Activated naive CD8-positive, alpha-beta T cell treated with anti-CD3 and anti-CD28 coated beads, Interleukin-2, amount 50 U/mL, for 24 hours (primary cell): ENCODE measurements at regions not wholly inside any gene's neighbourhood (a gene's known extent, or its start where the extent isn't known, plus 50 kb on each side); places are given as distances from the start of the nearest gene placed in this dataset.
A peak's percentile ranks its signal among the peaks of the same experiment; 100 is the strongest.
"Not testable (repeated sequence)": the region's sequence is repeated elsewhere in the genome, so short reads cannot be mapped to it uniquely, and the experiment has no call there.

ENCODE experiments used
- ATAC-seq: fragments of 150-1000 bp; cut with Tn5 transposase; one replicate; pipeline ENCODE4 v1.10.0; 2021
- DNase-seq: peaks from one replicate; pipeline ENCODE4 v3.0.0; 2021
- H3K27ac Mint-ChIP-seq: one replicate; pipeline ENCODE4 v1.8.0; 2021; ENCODE audit warnings: mild to moderate bottlenecking, mixed read lengths
- H3K27me3 Mint-ChIP-seq: one replicate; pipeline ENCODE4 v1.8.0; 2021; ENCODE audit warnings: mixed read lengths
- H3K36me3 Mint-ChIP-seq: one replicate; pipeline ENCODE4 v1.8.0; 2021; ENCODE audit warnings: low read depth, mixed read lengths
- H3K4me1 Mint-ChIP-seq: one replicate; pipeline ENCODE4 v1.8.0; 2021; ENCODE audit warnings: mixed read lengths
- H3K4me3 Mint-ChIP-seq: one replicate; pipeline ENCODE4 v1.8.0; 2021; ENCODE audit warnings: mild to moderate bottlenecking, moderate library complexity, mixed read lengths
- H3K9me3 Mint-ChIP-seq: one replicate; pipeline ENCODE4 v1.8.0; 2021; ENCODE audit warnings: mixed read lengths

DNA sequence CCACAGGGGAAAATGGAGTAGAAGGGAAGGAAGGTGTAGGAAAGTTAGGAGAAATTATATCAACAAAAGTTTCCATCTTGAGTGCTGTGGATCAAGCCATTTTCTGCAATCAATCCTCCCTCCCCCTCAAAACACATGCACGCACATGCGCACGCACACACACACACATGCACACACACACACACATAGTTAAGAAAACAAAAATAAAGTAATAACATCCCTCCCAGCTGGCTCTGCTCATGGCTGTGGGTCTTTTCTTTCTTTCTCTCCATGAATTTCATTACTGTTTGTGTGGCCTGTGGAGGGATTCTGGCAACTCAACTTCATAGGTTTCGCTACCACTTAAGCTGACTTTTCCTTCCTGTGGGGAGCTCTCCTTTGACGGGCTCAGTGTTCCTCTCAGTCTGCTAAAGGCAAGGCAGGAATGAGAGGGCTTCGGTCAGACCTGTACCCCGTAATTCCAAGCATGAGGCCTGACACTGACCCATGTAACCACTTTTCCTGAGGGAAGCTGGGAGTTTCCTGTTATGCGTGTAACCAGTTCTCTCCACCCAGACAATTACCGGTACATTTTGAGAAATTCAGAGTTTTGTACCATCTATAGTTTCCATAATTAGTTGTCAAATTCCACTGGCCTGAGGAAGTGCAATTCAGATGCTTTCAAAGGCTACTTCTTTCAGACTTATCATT lies 79.8 kb downstream of the ZNF92 start:
- no peak for DNase-seq
- no peak for ATAC-seq
- Mint-ChIP-seq H3K27me3 (peaks cover 14% of the 10 kb centered on the region), H3K36me3 (no peaks in the 10 kb centered on the region), H3K4me3 (no peak overlapping the region), H3K9me3 (no peaks in the 10 kb centered on the region), H3K4me1 (peaks cover 15% of the 10 kb centered on the region), H3K27ac (no peak overlapping the region)

DNA sequence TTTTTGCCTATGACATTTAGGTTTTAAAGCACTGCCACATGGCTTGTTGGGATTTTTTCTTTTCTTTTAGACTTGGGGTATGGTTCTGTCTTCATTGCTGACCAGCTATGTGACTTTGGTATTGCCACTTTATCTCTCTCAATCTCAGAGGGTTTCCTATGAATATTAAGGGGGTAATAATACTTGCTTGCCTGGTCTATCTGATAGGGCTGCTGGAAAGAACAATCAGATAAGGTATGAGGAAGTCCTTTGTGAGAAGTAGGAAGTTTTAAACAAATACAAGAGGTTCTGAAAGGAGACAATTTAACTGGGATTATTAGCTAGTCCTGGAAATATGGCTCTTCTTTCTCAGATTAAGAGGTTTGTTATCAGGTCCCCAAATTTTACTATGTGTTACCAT lies 80.8 kb downstream of the ZNF92 start:
- H3K36me3 Mint-ChIP-seq, result no peaks in the 10 kb centered on the region
- DNase-seq (no peak), ATAC-seq (no peak)
- H3K27ac Mint-ChIP-seq, result no peak overlapping the region
- no peak overlapping the region for H3K4me3 Mint-ChIP-seq
- no peaks in the 10 kb centered on the region for H3K9me3 Mint-ChIP-seq
- peaks cover 14% of the 10 kb centered on the region for H3K4me1 Mint-ChIP-seq
- peaks cover 16% of the 10 kb centered on the region for H3K27me3 Mint-ChIP-seq

DNA sequence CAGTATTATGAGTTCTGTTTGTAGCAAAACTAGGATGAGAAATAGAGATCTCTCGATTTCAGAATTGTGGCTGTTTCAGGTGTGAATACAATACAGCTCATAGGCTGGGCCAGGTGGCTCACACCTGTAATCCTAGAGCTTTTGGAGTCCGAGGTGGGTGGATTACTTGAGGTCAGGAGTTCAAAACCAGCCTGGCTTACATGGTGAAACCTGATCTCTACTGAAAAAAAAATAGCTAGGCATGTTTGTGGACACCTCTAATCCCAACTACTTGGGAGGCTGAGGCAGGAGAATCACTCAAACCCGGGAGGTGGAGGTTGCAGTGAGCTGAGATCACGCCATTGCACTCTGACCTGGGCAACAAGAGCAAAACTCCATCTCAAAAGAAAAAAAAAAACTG lies 81.4 kb downstream of the ZNF92 start:
- not testable (repeated sequence) for DNase-seq, H3K27ac Mint-ChIP-seq, H3K4me3 Mint-ChIP-seq, H3K9me3 Mint-ChIP-seq, H3K36me3 Mint-ChIP-seq, ATAC-seq
- Mint-ChIP-seq H3K4me1 (peaks cover 13% of the 10 kb centered on the region), H3K27me3 (peaks cover 14% of the 10 kb centered on the region)

DNA sequence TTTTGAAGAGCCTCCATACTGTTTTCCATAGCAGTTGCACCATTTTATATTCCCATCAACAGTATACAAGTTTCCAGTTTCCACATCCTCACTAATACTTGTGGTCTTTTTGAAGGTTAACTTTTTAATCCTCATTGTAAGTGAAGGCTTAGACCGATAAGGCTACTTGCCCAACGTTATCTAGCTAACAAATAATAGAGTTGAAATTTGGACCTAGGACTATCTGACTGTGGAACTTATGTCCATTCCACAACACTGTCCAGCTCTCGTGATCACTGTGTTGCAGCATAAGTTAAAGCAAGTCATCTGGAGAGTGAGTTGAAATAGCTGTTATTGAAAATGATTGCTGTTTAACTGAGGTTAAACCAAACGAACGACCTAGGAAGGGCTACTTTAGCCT lies 84.0 kb downstream of the ZNF92 start:
- peaks cover 9% of the 10 kb centered on the region for H3K4me1 Mint-ChIP-seq
- DNase-seq (no peak), ATAC-seq (no peak)
- H3K27ac Mint-ChIP-seq, result no peak overlapping the region
- no peaks in the 10 kb centered on the region for H3K9me3 Mint-ChIP-seq
- H3K4me3 Mint-ChIP-seq, result no peak overlapping the region
- H3K27me3 Mint-ChIP-seq, result peaks cover 11% of the 10 kb centered on the region
- H3K36me3 Mint-ChIP-seq, result no peaks in the 10 kb centered on the region

DNA sequence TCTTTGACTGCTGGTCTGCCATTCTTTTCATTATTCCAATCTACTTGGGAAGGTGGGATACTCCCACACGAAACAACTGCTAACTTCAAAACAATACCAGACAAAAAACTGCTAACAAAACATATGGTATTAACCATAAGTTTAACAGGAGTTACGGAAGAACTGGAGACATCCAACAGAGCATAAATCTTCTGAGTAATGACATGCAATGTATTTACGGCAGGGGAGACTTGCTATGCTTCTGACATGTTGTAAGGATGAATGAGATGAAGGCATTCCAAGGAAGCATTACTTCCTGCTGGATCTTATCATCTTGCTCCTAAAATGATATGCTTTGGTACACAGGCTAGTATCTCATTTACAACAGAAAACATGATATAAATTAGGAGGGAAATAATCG lies 85.8 kb downstream of the ZNF92 start:
- DNase-seq (no peak), ATAC-seq (no peak)

DNA sequence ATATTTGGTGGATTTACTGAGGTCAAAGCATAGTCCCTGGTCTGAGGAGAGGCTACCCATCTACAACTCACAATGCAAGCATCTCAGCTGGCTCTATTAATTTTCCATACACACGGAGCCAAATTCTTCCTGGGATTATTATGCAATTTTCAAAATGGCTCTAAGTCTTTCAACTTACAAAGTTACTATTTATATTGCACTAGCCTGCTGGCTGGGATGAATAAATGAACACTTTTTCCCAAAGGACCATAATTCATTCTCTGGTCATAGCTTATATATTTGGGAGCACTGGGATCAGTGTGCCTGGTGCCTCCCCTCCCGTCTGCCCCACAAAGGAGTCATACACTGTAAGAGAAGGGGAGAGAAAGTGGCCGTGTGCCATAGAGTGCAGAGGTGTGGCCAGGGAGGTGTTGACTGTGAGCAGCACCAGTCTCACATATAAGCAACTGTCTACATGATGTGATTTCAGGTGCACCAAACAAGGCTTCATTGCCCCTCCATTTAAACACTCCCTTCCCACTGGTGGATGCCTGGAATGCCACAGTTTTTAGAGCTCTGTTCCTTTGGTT lies 88.6 kb downstream of the ZNF92 start:
- H3K9me3 Mint-ChIP-seq, result peaks cover 2% of the 10 kb centered on the region
- ATAC-seq (no peak), DNase-seq (no peak)
- H3K4me1 Mint-ChIP-seq, result peaks cover 4% of the 10 kb centered on the region
- no peak overlapping the region for H3K4me3 Mint-ChIP-seq
- no peak overlapping the region for H3K27ac Mint-ChIP-seq
- H3K36me3 Mint-ChIP-seq, result no peaks in the 10 kb centered on the region
- peaks cover 2% of the 10 kb centered on the region for H3K27me3 Mint-ChIP-seq

More for the DNA sequence above, 85.8 kb downstream of the ZNF92 start:
- Mint-ChIP-seq H3K4me1 (peaks cover 8% of the 10 kb centered on the region), H3K36me3 (no peaks in the 10 kb centered on the region), H3K27ac (no peak overlapping the region), H3K9me3 (no peaks in the 10 kb centered on the region), H3K4me3 (no peak overlapping the region), H3K27me3 (peaks cover 8% of the 10 kb centered on the region)

DNA sequence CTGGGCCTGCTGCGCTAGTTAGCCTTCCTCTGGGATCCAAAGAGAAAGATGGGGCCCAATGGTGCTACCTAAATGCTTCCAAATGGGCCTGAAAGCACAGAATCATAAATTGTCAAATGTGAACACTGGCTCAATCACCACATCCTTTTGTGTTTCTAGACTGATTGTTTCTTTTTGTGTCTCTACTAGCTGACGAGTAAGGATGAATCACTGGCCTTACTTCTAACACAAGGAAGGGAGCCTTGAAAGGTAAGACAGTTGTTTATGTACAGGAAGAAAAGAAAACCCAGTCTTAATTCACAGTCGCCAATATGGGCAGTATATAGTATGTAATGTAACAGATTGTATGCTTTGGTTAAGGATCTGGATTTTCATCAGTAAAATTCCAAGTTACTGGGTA lies 89.5 kb downstream of the ZNF92 start:
- Mint-ChIP-seq H3K9me3 (peaks cover 8% of the 10 kb centered on the region), H3K36me3 (no peaks in the 10 kb centered on the region), H3K27me3 (peaks cover 2% of the 10 kb centered on the region), H3K4me1 (peaks cover 4% of the 10 kb centered on the region), H3K27ac (no peak overlapping the region), H3K4me3 (no peak overlapping the region)
- no peak for ATAC-seq
- no peak for DNase-seq

DNA sequence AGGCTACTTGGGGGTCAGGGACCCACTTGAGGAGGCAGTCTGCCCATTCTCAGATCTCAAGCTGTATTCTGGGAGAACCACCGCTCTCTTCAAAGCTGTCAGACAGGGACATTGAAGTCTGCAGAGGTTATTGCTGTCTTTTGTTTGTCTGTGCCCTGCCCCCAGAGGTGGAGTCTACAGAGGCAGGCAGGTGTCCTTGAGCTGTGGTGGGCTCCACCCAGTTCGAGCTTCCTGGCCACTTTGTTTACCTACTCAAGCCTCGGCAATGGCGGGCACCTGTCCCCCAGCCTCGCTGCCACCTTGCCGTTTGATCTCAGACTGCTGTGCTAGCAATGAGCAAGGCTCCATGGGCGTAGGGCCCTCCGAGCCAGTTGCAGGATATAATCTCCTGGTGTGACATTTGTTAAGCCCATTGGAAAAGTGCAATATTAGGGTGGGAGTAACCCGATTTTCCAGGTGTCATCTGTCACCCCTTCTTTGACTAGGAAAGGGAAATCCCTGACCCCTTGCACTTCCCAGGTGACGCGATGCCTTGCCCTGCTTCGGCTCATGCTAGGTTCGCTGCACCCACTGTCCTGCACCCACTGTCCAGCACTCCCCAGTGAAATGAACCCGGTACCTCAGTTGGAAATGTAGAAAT lies 96.4 kb downstream of the ZNF92 start:
- H3K4me3 Mint-ChIP-seq, ATAC-seq, DNase-seq, H3K36me3 Mint-ChIP-seq, H3K4me1 Mint-ChIP-seq, H3K27ac Mint-ChIP-seq, H3K27me3 Mint-ChIP-seq: not testable (repeated sequence)
- peaks cover 22% of the 10 kb centered on the region for H3K9me3 Mint-ChIP-seq

DNA sequence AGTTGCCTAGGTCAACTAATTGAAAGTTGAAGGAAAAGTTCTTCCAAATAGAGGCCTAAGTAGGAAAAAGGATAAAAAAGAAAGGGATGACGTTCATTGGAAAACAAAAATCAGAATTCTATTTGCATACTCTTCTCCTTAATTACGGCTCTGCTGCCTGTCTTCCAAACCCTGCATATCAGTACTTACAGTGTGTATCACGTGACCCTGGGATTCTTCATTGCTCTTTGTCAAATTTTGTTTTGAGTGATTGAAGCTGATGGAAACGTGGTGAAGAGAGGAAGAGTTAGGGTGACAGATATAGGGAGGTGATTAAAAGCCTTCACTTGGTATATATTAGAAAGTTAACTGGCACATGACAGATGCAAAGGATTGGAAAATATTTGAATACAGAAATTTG lies 97.9 kb downstream of the ZNF92 start:
- H3K27me3 Mint-ChIP-seq, result no peaks in the 10 kb centered on the region
- peaks cover 1% of the 10 kb centered on the region for H3K36me3 Mint-ChIP-seq
- ATAC-seq (no peak), DNase-seq (no peak)
- peaks cover 21% of the 10 kb centered on the region for H3K4me1 Mint-ChIP-seq
- H3K9me3 Mint-ChIP-seq, result peaks cover 25% of the 10 kb centered on the region
- no peak overlapping the region for H3K4me3 Mint-ChIP-seq
- H3K27ac Mint-ChIP-seq, result no peak overlapping the region

DNA sequence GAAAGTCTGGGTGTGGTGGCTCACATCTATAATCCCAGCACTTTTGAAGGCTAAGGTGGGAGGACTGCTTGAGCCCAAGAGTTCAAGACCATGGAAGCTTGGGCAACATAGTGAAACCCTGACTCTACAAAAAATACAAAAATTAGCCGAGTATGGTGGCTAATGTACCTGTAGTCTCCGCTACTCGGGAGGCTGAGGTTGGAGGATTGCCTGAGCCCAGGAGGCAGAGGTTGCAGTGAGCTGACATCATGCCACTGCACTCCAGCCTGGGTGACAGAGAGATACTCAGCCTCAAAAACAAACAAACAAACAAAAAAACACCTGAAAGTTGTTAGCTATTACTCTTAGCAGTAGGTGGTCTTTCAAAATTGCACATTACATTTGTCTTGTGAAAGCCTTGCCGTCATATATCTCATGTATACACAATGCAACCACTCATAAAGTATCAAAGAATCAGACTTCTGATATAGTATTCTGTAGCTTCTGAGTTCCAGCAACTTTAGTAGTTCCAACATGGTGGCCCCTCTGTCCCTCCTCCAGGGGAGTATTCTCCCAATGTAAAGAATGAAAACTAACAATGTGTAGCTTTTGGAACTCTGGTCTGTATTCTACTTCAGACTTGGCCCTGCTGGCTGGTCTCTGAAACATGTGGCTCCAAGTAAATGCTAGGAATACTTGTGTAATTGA lies 101.5 kb downstream of the ZNF92 start:
- H3K4me1 Mint-ChIP-seq, result peaks cover 29% of the 10 kb centered on the region
- ATAC-seq (no peak), DNase-seq (no peak)
- H3K9me3 Mint-ChIP-seq, result peaks cover 32% of the 10 kb centered on the region
- peaks cover 5% of the 10 kb centered on the region for H3K36me3 Mint-ChIP-seq
- H3K4me3 Mint-ChIP-seq, result no peak overlapping the region
- no peak overlapping the region for H3K27ac Mint-ChIP-seq
- H3K27me3 Mint-ChIP-seq, result no peaks in the 10 kb centered on the region

DNA sequence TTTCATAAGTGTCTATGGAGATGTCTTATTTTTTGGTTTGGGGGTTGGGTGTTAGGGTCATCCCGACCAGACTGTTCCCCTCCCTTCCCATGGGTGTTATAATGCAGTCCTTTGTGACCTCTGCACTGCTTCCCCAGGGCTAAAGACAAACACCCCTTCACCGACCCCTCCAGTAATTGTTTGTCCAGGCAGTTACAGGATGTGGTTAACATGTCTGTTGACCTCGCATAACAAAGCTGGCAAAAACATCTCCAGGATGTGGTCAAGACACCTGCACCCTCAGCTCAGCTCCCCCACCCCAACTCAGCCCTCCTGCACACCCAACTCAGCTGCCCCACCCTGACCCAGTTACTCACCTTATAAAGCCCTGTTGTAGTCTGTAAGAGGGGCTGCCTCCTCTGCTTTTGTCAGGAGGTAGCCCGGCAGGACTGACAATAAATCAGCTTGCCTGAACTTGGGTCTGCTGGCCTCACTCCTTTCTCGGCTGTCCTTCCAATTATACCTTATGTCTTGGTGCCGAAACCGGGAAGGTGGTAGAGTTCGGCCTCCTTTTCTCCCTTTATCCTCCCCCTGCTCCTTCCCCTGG lies 102.2 kb downstream of the ZNF92 start:
- H3K27ac Mint-ChIP-seq, result no peak overlapping the region
- peaks cover 29% of the 10 kb centered on the region for H3K4me1 Mint-ChIP-seq
- H3K36me3 Mint-ChIP-seq, result peaks cover 5% of the 10 kb centered on the region
- ATAC-seq (no peak), DNase-seq (no peak)
- peak overlapping the region; percentile 5 for H3K4me3 Mint-ChIP-seq
- H3K27me3 Mint-ChIP-seq, result no peaks in the 10 kb centered on the region
- peaks cover 32% of the 10 kb centered on the region for H3K9me3 Mint-ChIP-seq

DNA sequence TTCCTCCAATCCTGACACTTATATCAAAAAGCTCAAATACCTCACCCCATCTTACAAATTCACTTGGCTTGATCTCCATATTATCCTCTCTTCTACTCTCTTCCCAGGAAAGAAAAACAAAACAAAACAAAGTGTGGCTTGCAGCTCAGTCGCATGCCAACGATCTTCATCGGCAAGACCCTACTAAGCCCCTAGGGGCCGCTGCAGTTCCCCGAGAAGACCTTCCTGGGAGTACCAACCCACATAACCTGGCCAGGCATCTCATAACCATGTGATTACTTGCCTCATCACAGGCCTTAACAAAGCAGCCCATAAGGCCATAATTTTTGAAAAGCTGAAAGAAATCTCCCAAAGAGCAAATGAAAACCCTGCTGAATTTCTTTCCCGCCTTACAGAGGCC lies 103.7 kb downstream of the ZNF92 start:
- Mint-ChIP-seq H3K27me3 (no peaks in the 10 kb centered on the region), H3K27ac (no peak overlapping the region), H3K36me3 (peaks cover 8% of the 10 kb centered on the region), H3K9me3 (peaks cover 34% of the 10 kb centered on the region), H3K4me3 (no peak overlapping the region), H3K4me1 (peaks cover 29% of the 10 kb centered on the region)
- ATAC-seq, result no peak
- DNase-seq, result no peak

DNA sequence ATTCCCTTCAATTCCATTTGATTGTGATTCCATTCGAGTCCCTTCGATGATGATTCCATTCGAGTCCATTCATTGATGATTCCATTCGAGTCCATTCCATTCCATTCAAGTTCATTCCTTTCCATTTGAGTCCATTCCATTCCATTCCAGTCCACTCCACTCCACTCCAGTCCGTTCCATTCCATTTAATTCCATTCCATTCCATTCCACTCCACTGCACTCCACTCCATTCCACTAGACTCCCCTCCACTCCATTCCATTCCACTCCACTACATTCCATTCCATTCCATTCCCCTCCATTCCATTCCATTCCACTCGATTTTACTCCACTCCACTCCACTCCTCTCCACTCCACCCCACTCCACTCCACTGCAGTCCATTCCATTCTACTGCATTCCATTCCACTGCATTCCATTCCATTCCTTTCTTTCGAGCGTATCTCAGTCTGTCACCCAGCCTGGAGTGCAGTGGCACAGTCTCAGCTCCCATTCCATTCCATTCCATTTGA lies 115.7 kb downstream of the ZNF92 start:
- no peaks in the 10 kb centered on the region for H3K4me1 Mint-ChIP-seq
- H3K4me3 Mint-ChIP-seq, result no peak overlapping the region
- H3K36me3 Mint-ChIP-seq, result peaks cover 11% of the 10 kb centered on the region
- DNase-seq, result no peak
- peaks cover 2% of the 10 kb centered on the region for H3K27me3 Mint-ChIP-seq
- ATAC-seq, result no peak
- H3K9me3 Mint-ChIP-seq, result peaks cover 28% of the 10 kb centered on the region
- H3K27ac Mint-ChIP-seq, result no peak overlapping the region

DNA sequence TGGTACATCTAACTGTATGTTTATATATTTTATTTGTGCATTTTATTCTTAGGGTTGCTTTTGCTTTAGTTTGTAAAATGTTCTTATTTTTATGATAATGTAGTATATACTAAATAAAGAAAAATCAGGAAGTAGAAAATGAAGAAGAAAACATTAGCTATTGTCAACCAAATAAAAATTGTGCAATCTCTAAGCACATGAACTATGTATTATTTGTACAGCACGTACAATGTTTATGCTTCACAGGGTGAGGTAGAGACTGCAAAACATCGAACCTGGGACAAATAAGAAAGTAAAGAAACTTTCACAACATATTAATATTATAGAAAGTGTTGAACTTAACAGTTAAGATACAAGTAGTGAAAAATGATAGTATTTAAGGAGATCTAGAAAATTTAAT lies 123.0 kb downstream of the ZNF92 start:
- H3K9me3 Mint-ChIP-seq, H3K4me1 Mint-ChIP-seq, H3K27ac Mint-ChIP-seq, ATAC-seq, DNase-seq, H3K36me3 Mint-ChIP-seq, H3K4me3 Mint-ChIP-seq, H3K27me3 Mint-ChIP-seq: not testable (repeated sequence)
